GM23338 (cell line): ENCODE measurements at regions not wholly inside any gene's neighbourhood (a gene's known extent, or its start where the extent isn't known, plus 50 kb on each side); places are given as distances from the start of the nearest gene placed in this dataset.

Experiments
- ATAC-seq: fragments of 200-7000 bp; cut with Tn5 transposase; 3 replicates; pipeline ENCODE4 v1.9.1; 2020
- DNase-seq: peaks from one replicate; pipeline ENCODE4 v3.0.0-alpha.2; 2015; ENCODE audit warnings: low spot score
- H2AFZ ChIP-seq: fragments of 200-600 bp; sonication (generic); 2 replicates; pipeline ENCODE4 v1.8.0; 2016; ENCODE audit warnings: antibody characterized with exemption, mild to moderate bottlenecking, moderate library complexity
- H3F3A ChIP-seq: fragments of 200-600 bp; sonication (generic); replicated peaks from 2 replicates; pipeline ENCODE4 v1.8.0; 2017; ENCODE audit warnings: antibody characterized with exemption, mixed run types, low read depth
- H3K27ac ChIP-seq: fragments of 200-600 bp; sonication (generic); 2 replicates; pipeline ENCODE4 v1.6.1; 2016; ENCODE audit warnings: low read depth
- H3K27me3 ChIP-seq: fragments of 200-600 bp; sonication (generic); 2 replicates; pipeline ENCODE4 v1.8.0; 2016; ENCODE audit warnings: mild to moderate bottlenecking, mixed run types, moderate library complexity; ENCODE audit not compliant: insufficient read depth
- H3K36me3 ChIP-seq: fragments of 200-600 bp; sonication (generic); 2 replicates; pipeline ENCODE4 v1.8.0; 2016; ENCODE audit warnings: mild to moderate bottlenecking; ENCODE audit not compliant: insufficient read depth
- H3K4me1 ChIP-seq: fragments of 200-600 bp; sonication (generic); 2 replicates; pipeline ENCODE4 v1.8.0; 2016; ENCODE audit warnings: mild to moderate bottlenecking, moderate library complexity; ENCODE audit not compliant: insufficient read depth
- H3K4me2 ChIP-seq: fragments of 200-600 bp; sonication (generic); 2 replicates; pipeline ENCODE4 v1.7.1; 2017; ENCODE audit warnings: mixed run types
- H3K4me3 ChIP-seq: fragments of 200-600 bp; sonication (generic); 2 replicates; pipeline ENCODE4 v1.6.1; 2016; ENCODE audit warnings: mixed run types
- H3K79me2 ChIP-seq: fragments of 200-600 bp; sonication (generic); replicated peaks from 2 replicates; pipeline ENCODE4 v1.8.0; 2017; ENCODE audit warnings: mild to moderate bottlenecking; ENCODE audit not compliant: insufficient read depth
- H3K9me2 ChIP-seq: fragments of 200-600 bp; sonication (generic); 2 replicates; pipeline ENCODE4 v1.8.0; 2017; ENCODE audit not compliant: insufficient read depth
- H4K20me1 ChIP-seq: fragments of 200-600 bp; sonication (generic); replicated peaks from 2 replicates; pipeline ENCODE4 v1.8.0; 2017; ENCODE audit warnings: mild to moderate bottlenecking; ENCODE audit not compliant: insufficient read depth
- H3K27ac Mint-ChIP-seq: 2 replicates; pipeline ENCODE4 v1.8.0; 2020; ENCODE audit warnings: inconsistent platforms, mild to moderate bottlenecking, moderate library complexity, mixed read lengths
- H3K27me3 Mint-ChIP-seq: 3 replicates; pipeline ENCODE4 v1.8.0; 2022; ENCODE audit warnings: low read depth, mild to moderate bottlenecking, moderate library complexity, mixed read lengths, inconsistent platforms; ENCODE audit not compliant: insufficient read depth, poor library complexity
- H3K36me3 Mint-ChIP-seq: 3 replicates; pipeline ENCODE4 v1.8.0; 2021; ENCODE audit warnings: low read depth, mild to moderate bottlenecking, inconsistent platforms, moderate library complexity, mixed read lengths
- H3K4me1 Mint-ChIP-seq: 3 replicates; pipeline ENCODE4 v1.8.0; 2020; ENCODE audit warnings: mild to moderate bottlenecking, inconsistent platforms, mixed read lengths
- H3K4me3 Mint-ChIP-seq: 3 replicates; pipeline ENCODE4 v1.8.0; 2021; ENCODE audit warnings: moderate library complexity, mild to moderate bottlenecking, inconsistent platforms, mixed read lengths
- H3K9me3 Mint-ChIP-seq: 3 replicates; pipeline ENCODE4 v1.8.0; 2020; ENCODE audit warnings: moderate library complexity, mild to moderate bottlenecking, inconsistent platforms, mixed read lengths
- CREB1 ChIP-seq: fragments of 250-450 bp; sonication (Bioruptor Pico); IDR thresholded peaks from 2 replicates; pipeline ENCODE4 v1.5.0; 2020; ENCODE audit warnings: low read depth, mild to moderate bottlenecking, moderate library complexity
- EZH2 ChIP-seq: fragments of 200-600 bp; sonication (generic); IDR thresholded peaks from one replicate; pipeline ENCODE4 v1.8.0; 2017; ENCODE audit warnings: antibody characterized with exemption, mild to moderate bottlenecking, low read depth; ENCODE audit not compliant: unreplicated experiment
- EZH2phosphoT487 ChIP-seq: fragments of 200-600 bp; sonication (generic); IDR thresholded peaks from one replicate; pipeline ENCODE4 v1.8.1; 2018; ENCODE audit warnings: antibody characterized with exemption; ENCODE audit not compliant: unreplicated experiment
- JUNB ChIP-seq: IDR thresholded peaks from one replicate; pipeline ENCODE4 v1.6.1; 2016; ENCODE audit warnings: antibody characterized with exemption; ENCODE audit not compliant: unreplicated experiment
- NANOG ChIP-seq: IDR thresholded peaks from 2 replicates; pipeline ENCODE4 v1.6.1; 2016; ENCODE audit warnings: antibody characterized with exemption, borderline replicate concordance
- POLR2AphosphoS5 ChIP-seq: IDR thresholded peaks from 2 replicates; pipeline ENCODE4 v1.6.1; 2016; ENCODE audit warnings: antibody characterized with exemption, low read depth
- REST ChIP-seq: IDR thresholded peaks from one replicate; pipeline ENCODE4 v1.6.1; 2018; ENCODE audit warnings: antibody characterized with exemption; ENCODE audit not compliant: unreplicated experiment
- STAT1 ChIP-seq: IDR thresholded peaks from one replicate; pipeline ENCODE4 v1.6.1; 2016; ENCODE audit warnings: antibody characterized with exemption; ENCODE audit not compliant: unreplicated experiment
- ZNF114 ChIP-seq: fragments of 250-450 bp; sonication (Bioruptor Pico); IDR thresholded peaks from 2 replicates; pipeline ENCODE4 v1.5.0; 2020; ENCODE audit warnings: mild to moderate bottlenecking, moderate library complexity
- ZNF331 ChIP-seq: fragments of 250-450 bp; sonication (Bioruptor Pico); IDR thresholded peaks from 2 replicates; pipeline ENCODE4 v1.5.0; 2020; ENCODE audit warnings: low read depth, mild to moderate bottlenecking, moderate library complexity
- TF ChIP-seq, protein P1 (sequence below), 2 experiments: fragments of 200-600 bp in 1 of 2; sonication (generic) in 1 of 2; conservative IDR thresholded peaks; 2 replicates each; pipeline versions ENCODE4 v1.5.1 to v1.6.1; 2016 to 2017; ENCODE audit warnings: antibody characterized with exemption in 2 of 2, low read depth in 2 of 2, mild to moderate bottlenecking in 2 of 2, moderate library complexity in 1 of 2
- TF ChIP-seq, protein P2 (sequence below): IDR thresholded peaks from 2 replicates; pipeline ENCODE4 v1.6.1; 2016; ENCODE audit warnings: antibody characterized with exemption

GRCh38 chr2:16194931-16195680 lies 254.8 kb downstream of the MYCN start (continued):
- TF ChIP-seq, protein P1, sequence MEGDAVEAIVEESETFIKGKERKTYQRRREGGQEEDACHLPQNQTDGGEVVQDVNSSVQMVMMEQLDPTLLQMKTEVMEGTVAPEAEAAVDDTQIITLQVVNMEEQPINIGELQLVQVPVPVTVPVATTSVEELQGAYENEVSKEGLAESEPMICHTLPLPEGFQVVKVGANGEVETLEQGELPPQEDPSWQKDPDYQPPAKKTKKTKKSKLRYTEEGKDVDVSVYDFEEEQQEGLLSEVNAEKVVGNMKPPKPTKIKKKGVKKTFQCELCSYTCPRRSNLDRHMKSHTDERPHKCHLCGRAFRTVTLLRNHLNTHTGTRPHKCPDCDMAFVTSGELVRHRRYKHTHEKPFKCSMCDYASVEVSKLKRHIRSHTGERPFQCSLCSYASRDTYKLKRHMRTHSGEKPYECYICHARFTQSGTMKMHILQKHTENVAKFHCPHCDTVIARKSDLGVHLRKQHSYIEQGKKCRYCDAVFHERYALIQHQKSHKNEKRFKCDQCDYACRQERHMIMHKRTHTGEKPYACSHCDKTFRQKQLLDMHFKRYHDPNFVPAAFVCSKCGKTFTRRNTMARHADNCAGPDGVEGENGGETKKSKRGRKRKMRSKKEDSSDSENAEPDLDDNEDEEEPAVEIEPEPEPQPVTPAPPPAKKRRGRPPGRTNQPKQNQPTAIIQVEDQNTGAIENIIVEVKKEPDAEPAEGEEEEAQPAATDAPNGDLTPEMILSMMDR (conservative IDR thresholded peaks at IDR 0.05; ENCODE audit: low read depth in 2 of 2) = no peak
- TF ChIP-seq CREB1 (CRISPR knock-in tag) (no peak), EZH2 (no peak), EZH2phosphoT487 (no peak)

GRCh38 chr2:16194530-16194929 lies 254.2 kb downstream of the MYCN start:
- Histone ChIP-seq H3K4me3 (no peak overlapping the region), H3K27ac (no peak overlapping the region), H3K4me2 (no peak overlapping the region), H4K20me1 (no peaks in the 10 kb centered on the region), H3K27me3 (no peaks in the 10 kb centered on the region), H3K79me2 (no peaks in the 10 kb centered on the region), H2AFZ (no peak overlapping the region), H3K4me1 (no peaks in the 10 kb centered on the region), H3K36me3 (0 out of 2 replicates have a peak, but pooled peaks cover 5% of the 10 kb centered on the region), H3K9me2 (no peaks in the 10 kb centered on the region), H3F3A (no peaks in the 10 kb centered on the region)
- ATAC-seq = no peak
- H3K4me1 Mint-ChIP-seq = no peaks in the 10 kb centered on the region
- H3K36me3 Mint-ChIP-seq = no peaks in the 10 kb centered on the region
- no peaks in the 10 kb centered on the region; the same call in 2 of the 3 replicates for H3K9me3 Mint-ChIP-seq
- no peak for TF ChIP-seq NANOG
- no peak for TF ChIP-seq POLR2AphosphoS5
- TF ChIP-seq, protein P2, sequence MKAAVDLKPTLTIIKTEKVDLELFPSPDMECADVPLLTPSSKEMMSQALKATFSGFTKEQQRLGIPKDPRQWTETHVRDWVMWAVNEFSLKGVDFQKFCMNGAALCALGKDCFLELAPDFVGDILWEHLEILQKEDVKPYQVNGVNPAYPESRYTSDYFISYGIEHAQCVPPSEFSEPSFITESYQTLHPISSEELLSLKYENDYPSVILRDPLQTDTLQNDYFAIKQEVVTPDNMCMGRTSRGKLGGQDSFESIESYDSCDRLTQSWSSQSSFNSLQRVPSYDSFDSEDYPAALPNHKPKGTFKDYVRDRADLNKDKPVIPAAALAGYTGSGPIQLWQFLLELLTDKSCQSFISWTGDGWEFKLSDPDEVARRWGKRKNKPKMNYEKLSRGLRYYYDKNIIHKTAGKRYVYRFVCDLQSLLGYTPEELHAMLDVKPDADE = no peak
- TF ChIP-seq STAT1 = no peak
- TF ChIP-seq REST = no peak
- TF ChIP-seq ZNF331 = no peak
- no peak for TF ChIP-seq ZNF114 (CRISPR knock-in tag)
- no peak for TF ChIP-seq CREB1 (CRISPR knock-in tag)
- TF ChIP-seq EZH2 = no peak
- TF ChIP-seq JUNB = no peak
- no peak for TF ChIP-seq EZH2phosphoT487
- H3K27me3 Mint-ChIP-seq = peaks cover 7% of the 10 kb centered on the region
- no peak for DNase-seq
- H3K4me3 Mint-ChIP-seq = no peak overlapping the region
- H3K27ac Mint-ChIP-seq = no peak overlapping the region
